Neural progenitor cell (in vitro differentiated cells): ENCODE measurements at regions not wholly inside any gene's neighbourhood (a gene's known extent, or its start where the extent isn't known, plus 50 kb on each side); places are given as distances from the start of the nearest gene placed in this dataset.

Source experiments
- DNase-seq: peaks from one replicate; pipeline ENCODE4 v3.0.0-alpha.2; 2016; ENCODE audit warnings: low spot score
- H2AFZ ChIP-seq: fragments of 200-600 bp; sonication (generic); replicated peaks from 2 replicates; pipeline ENCODE4 v1.6.1; 2016; ENCODE audit warnings: antibody characterized with exemption
- H3F3A ChIP-seq: fragments of 200-600 bp; sonication (generic); 2 replicates; pipeline ENCODE4 v1.6.1; 2016; ENCODE audit warnings: antibody characterized with exemption, low read depth
- H3K27ac ChIP-seq: fragments of 200-600 bp; sonication (generic); 2 replicates; pipeline ENCODE4 v1.5.1; 2016; ENCODE audit warnings: mild to moderate bottlenecking
- H3K27me3 ChIP-seq: fragments of 200-600 bp; sonication (generic); 2 replicates; pipeline ENCODE4 v1.6.1; 2016; ENCODE audit warnings: mild to moderate bottlenecking, moderate library complexity
- H3K36me3 ChIP-seq: fragments of 200-600 bp; sonication (generic); 2 replicates; pipeline ENCODE4 v1.5.1; 2016
- H3K4me1 ChIP-seq: fragments of 200-600 bp; sonication (generic); 2 replicates; pipeline ENCODE4 v1.6.1; 2016; ENCODE audit warnings: mixed run types
- H3K4me2 ChIP-seq: fragments of 200-600 bp; sonication (generic); 2 replicates; pipeline ENCODE4 v1.6.1; 2016
- H3K4me3 ChIP-seq: fragments of 200-600 bp; sonication (generic); 2 replicates; pipeline ENCODE4 v1.5.1; 2016
- H3K79me2 ChIP-seq: fragments of 200-600 bp; sonication (generic); 2 replicates; pipeline ENCODE4 v1.6.1; 2016; ENCODE audit warnings: low read depth
- H3K9ac ChIP-seq: fragments of 200-600 bp; sonication (generic); 2 replicates; pipeline ENCODE4 v1.6.1; 2016
- H3K9me3 ChIP-seq: fragments of 200-600 bp; sonication (generic); 2 replicates; pipeline ENCODE4 v1.5.1; 2016; ENCODE audit warnings: low read depth
- H4K20me1 ChIP-seq: fragments of 200-600 bp; sonication (generic); 2 replicates; pipeline ENCODE4 v1.6.1; 2016; ENCODE audit warnings: low read depth
- H3K27ac Mint-ChIP-seq: 3 replicates; pipeline ENCODE4 v1.8.0; 2021; ENCODE audit warnings: mixed read lengths
- H3K27me3 Mint-ChIP-seq: 2 replicates; pipeline ENCODE4 v1.8.0; 2022; ENCODE audit warnings: low read depth, mild to moderate bottlenecking, inconsistent platforms, moderate library complexity, mixed read lengths; ENCODE audit not compliant: insufficient read depth
- H3K36me3 Mint-ChIP-seq: 3 replicates; pipeline ENCODE4 v1.8.0; 2021; ENCODE audit warnings: mixed read lengths
- H3K4me1 Mint-ChIP-seq: 3 replicates; pipeline ENCODE4 v1.8.0; 2021; ENCODE audit warnings: mixed read lengths
- H3K4me3 Mint-ChIP-seq: 3 replicates; pipeline ENCODE4 v1.8.0; 2021; ENCODE audit warnings: mild to moderate bottlenecking, moderate library complexity, mixed read lengths
- H3K9me3 Mint-ChIP-seq: 3 replicates; pipeline ENCODE4 v1.8.0; 2020; ENCODE audit warnings: mixed read lengths
- EZH2 ChIP-seq: fragments of 200-600 bp; sonication (generic); IDR thresholded peaks from 2 replicates; pipeline ENCODE4 v1.6.1; 2017; ENCODE audit warnings: antibody characterized with exemption, mild to moderate bottlenecking, moderate library complexity
- EZH2phosphoT487 ChIP-seq: fragments of 200-600 bp; sonication (generic); IDR thresholded peaks from 2 replicates; pipeline ENCODE4 v1.6.1; 2017; ENCODE audit warnings: antibody characterized with exemption
- TF ChIP-seq, protein P1 (sequence below): fragments of 200-600 bp; sonication (generic); IDR thresholded peaks from 2 replicates; pipeline ENCODE4 v1.5.1; 2017; ENCODE audit warnings: antibody characterized with exemption, mild to moderate bottlenecking

DNA sequence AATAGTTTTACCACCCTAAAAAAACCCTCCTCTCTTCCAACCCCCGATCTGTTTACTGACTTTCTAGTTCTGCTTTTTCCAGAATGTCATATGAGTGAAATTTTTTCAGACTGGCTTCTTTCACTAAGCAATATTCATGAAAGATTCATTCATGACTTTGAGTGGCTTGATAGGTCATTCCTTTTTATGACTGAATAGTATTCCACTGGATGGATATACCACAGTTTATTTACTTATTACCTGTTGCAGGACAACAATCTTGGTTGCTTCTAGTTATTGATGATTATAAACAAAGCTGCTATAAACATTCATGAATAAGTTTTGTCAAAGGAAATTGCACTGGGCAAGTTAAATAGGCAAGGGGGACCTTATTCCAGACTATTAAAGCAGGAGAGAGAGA lies 264.2 kb downstream of the UTP18 start:
- no peaks in the 10 kb centered on the region for H4K20me1 ChIP-seq
- peaks cover 6% of the 10 kb centered on the region for H3K9me3 ChIP-seq
- H3K4me1 ChIP-seq = no peaks in the 10 kb centered on the region
- no peak overlapping the region for H3K27ac ChIP-seq
- no peak overlapping the region for H3K4me3 ChIP-seq
- no peaks in the 10 kb centered on the region for H3K9me3 Mint-ChIP-seq
- H3K79me2 ChIP-seq = no peaks in the 10 kb centered on the region
- H3K9ac ChIP-seq = no peak overlapping the region
- H3K4me1 Mint-ChIP-seq = peaks cover 4% of the 10 kb centered on the region
- no peak overlapping the region for H3K27ac Mint-ChIP-seq
- no peaks in the 10 kb centered on the region for H3F3A ChIP-seq
- H3K27me3 ChIP-seq = no peaks in the 10 kb centered on the region
- no peak overlapping the region for H3K4me2 ChIP-seq
- no peak for DNase-seq
- no peak for TF ChIP-seq EZH2phosphoT487
- TF ChIP-seq, protein P1, sequence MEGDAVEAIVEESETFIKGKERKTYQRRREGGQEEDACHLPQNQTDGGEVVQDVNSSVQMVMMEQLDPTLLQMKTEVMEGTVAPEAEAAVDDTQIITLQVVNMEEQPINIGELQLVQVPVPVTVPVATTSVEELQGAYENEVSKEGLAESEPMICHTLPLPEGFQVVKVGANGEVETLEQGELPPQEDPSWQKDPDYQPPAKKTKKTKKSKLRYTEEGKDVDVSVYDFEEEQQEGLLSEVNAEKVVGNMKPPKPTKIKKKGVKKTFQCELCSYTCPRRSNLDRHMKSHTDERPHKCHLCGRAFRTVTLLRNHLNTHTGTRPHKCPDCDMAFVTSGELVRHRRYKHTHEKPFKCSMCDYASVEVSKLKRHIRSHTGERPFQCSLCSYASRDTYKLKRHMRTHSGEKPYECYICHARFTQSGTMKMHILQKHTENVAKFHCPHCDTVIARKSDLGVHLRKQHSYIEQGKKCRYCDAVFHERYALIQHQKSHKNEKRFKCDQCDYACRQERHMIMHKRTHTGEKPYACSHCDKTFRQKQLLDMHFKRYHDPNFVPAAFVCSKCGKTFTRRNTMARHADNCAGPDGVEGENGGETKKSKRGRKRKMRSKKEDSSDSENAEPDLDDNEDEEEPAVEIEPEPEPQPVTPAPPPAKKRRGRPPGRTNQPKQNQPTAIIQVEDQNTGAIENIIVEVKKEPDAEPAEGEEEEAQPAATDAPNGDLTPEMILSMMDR = no peak
- H3K4me3 Mint-ChIP-seq = no peak overlapping the region
- peaks cover 2% of the 10 kb centered on the region for H3K27me3 Mint-ChIP-seq
- no peaks in the 10 kb centered on the region for H3K36me3 Mint-ChIP-seq
- no peak overlapping the region for H2AFZ ChIP-seq
- H3K36me3 ChIP-seq = no peaks in the 10 kb centered on the region

DNA sequence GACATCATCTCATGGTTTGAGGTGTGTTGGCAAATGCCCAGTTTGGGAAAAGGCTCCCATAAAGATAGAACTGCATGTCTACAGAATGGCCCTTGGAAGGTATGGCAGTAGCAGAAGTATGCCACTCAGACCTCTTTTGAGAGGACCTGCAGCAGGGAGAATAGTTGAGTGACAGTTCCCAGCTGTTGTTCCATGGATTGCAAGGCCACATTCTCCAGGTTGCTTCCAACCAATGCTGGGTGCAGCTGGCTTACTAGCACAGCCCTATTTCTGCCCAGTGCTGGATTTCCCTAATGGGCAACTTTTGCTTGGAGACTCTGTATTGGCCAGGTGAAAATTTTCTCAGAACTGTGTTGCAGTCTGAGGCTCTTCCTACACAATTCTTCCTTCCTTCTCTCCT lies 266.2 kb downstream of the UTP18 start:
- Histone ChIP-seq H3K9ac (no peak overlapping the region), H3K4me1 (no peaks in the 10 kb centered on the region), H3K9me3 (peaks cover 6% of the 10 kb centered on the region), H3K27me3 (no peaks in the 10 kb centered on the region), H3K4me2 (no peak overlapping the region), H4K20me1 (no peaks in the 10 kb centered on the region), H2AFZ (no peak overlapping the region), H3K79me2 (no peaks in the 10 kb centered on the region), H3K36me3 (no peaks in the 10 kb centered on the region), H3K27ac (no peak overlapping the region), H3K4me3 (no peak overlapping the region), H3F3A (no peaks in the 10 kb centered on the region)
- Mint-ChIP-seq H3K4me3 (no peak overlapping the region), H3K27ac (no peak overlapping the region), H3K9me3 (no peaks in the 10 kb centered on the region), H3K4me1 (peaks cover 4% of the 10 kb centered on the region), H3K36me3 (no peaks in the 10 kb centered on the region), H3K27me3 (peaks cover 2% of the 10 kb centered on the region)
- no peak for TF ChIP-seq EZH2
- no peak for TF ChIP-seq EZH2phosphoT487
- TF ChIP-seq, protein P1 = no peak
- DNase-seq = no peak

DNA sequence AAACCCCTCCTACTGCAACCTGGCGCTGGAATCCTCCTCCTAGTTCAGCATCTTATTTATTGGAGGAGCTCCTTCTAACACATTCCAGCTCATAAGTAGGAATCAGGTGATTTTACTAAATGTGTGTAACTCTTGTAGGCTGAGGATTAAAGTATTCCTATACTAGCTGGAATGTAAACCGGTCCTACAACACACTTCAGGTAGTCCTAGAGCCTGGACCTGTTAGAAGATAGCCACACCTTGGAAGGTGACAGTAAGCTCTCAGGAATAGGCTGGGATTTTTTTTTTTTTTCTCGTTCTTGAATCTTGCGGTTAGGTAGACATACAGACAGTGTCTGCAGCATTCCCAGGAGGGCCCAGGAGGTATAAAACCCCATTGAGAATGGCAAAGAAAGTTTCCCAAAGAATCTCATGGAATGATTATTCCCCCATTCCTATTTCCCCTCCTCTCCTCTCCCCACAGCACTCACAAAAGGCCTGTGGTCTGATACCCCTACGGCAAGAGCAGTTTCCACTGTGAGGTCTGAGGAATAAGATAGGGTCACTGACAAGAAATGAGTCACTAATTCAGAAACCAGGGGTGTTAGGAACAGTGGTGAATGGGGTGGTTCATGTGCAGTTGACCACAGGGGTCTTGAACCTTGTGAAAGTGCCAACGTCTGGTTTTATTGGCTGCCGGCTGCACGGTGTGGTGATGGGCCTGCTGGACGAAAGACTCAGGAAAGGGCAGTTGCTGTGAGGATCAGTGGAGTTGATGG lies 267.1 kb downstream of the UTP18 start:
- H3K4me1 Mint-ChIP-seq = peaks cover 4% of the 10 kb centered on the region
- Histone ChIP-seq H3K4me3 (no peak overlapping the region), H3K9me3 (peaks cover 6% of the 10 kb centered on the region), H3K27ac (no peak overlapping the region), H3F3A (no peaks in the 10 kb centered on the region), H3K36me3 (no peaks in the 10 kb centered on the region), H3K79me2 (no peaks in the 10 kb centered on the region), H3K27me3 (no peaks in the 10 kb centered on the region), H3K4me1 (no peaks in the 10 kb centered on the region), H2AFZ (no peak overlapping the region), H3K9ac (no peak overlapping the region), H4K20me1 (no peaks in the 10 kb centered on the region), H3K4me2 (no peak overlapping the region)
- DNase-seq = no peak
- no peak for TF ChIP-seq EZH2phosphoT487
- TF ChIP-seq, protein P1 = no peak
- no peak for TF ChIP-seq EZH2
- peaks cover 2% of the 10 kb centered on the region for H3K27me3 Mint-ChIP-seq
- no peak overlapping the region for H3K27ac Mint-ChIP-seq
- H3K4me3 Mint-ChIP-seq = no peak overlapping the region
- no peaks in the 10 kb centered on the region for H3K9me3 Mint-ChIP-seq
- no peaks in the 10 kb centered on the region for H3K36me3 Mint-ChIP-seq
